GM12874 (cell line): ENCODE measurements at regions not wholly inside any gene's neighbourhood (a gene's known extent, or its start where the extent isn't known, plus 50 kb on each side); places are given as distances from the start of the nearest gene placed in this dataset.

ENCODE experiments used
- CTCF ChIP-seq: IDR thresholded peaks from 2 replicates; pipeline ENCODE4 v1.5.1; 2011; ENCODE audit warnings: low read depth, mild to moderate bottlenecking, control low read depth, low read length, moderate library complexity; ENCODE audit not compliant: insufficient read depth

- no peak for TF ChIP-seq CTCF
Measured at GRCh38 chr2:181124497-181124896, 144.1 kb downstream of the UBE2E3 start.

GRCh38 chr2:181125359-181125758 lies 145.0 kb downstream of the UBE2E3 start:
- TF ChIP-seq CTCF: no peak

GRCh38 chr2:181126311-181126868 lies 146.0 kb downstream of the UBE2E3 start:
- TF ChIP-seq CTCF: no peak

- no peak for TF ChIP-seq CTCF
Measured at GRCh38 chr2:181128199-181128598, 147.8 kb downstream of the UBE2E3 start.

- TF ChIP-seq CTCF: no peak
Measured at GRCh38 chr2:181129364-181130056, 149.1 kb downstream of the UBE2E3 start.

- no peak for TF ChIP-seq CTCF
Measured at GRCh38 chr2:181130686-181131085, 150.3 kb downstream of the UBE2E3 start.

- no peak for TF ChIP-seq CTCF
Measured at GRCh38 chr2:181131584-181131983, 151.2 kb downstream of the UBE2E3 start.
